ENCODE measurements at regions not wholly inside any gene's neighbourhood (a gene's known extent, or its start where the extent isn't known, plus 50 kb on each side); places are given as distances from the start of the nearest gene placed in this dataset.

GRCh38 chr1:96416701-96417444 lies 304.7 kb upstream of the PTBP2 start (continued):
- TF ChIP-seq FOXJ3 (CRISPR knock-in tag; IDR thresholded peaks at IDR 0.05) (no peak), RCOR1 (IDR thresholded peaks at IDR 0.05; ENCODE audit: low read length) (0 out of 2 replicates have a peak, but pooled peaks have one; percentile 19), CHD2 (IDR thresholded peaks at IDR 0.05; ENCODE audit: low read length, partially characterized antibody) (no peak), CTCF (IDR thresholded peaks at IDR 0.05) (no peak), IRF3 (IDR thresholded peaks at IDR 0.05; ENCODE audit: low read depth, low read length) (no peak), TEAD4 (IDR thresholded peaks at IDR 0.05; ENCODE audit: borderline replicate concordance, insufficient read depth) (no peak; the same call in 1 of the 2 replicates), GATA2 (CRISPR knock-in tag; IDR thresholded peaks at IDR 0.05) (peak; percentile 5; the same call in 1 of the 2 replicates), ZBTB33 (IDR thresholded peaks at IDR 0.05; ENCODE audit: borderline replicate concordance, low read depth) (no peak), USF1 (IDR thresholded peaks at IDR 0.05; ENCODE audit: borderline replicate concordance, low read depth) (no peak), EZH2phosphoT487 (IDR thresholded peaks at IDR 0.05; ENCODE audit: borderline replicate concordance, low read depth) (no peak), EP300 (IDR thresholded peaks at IDR 0.05; ENCODE audit: borderline replicate concordance in 1 of 2, low read depth in 1 of 2, low read length in 1 of 2) (no peak), RXRA (IDR thresholded peaks at IDR 0.05; ENCODE audit: borderline replicate concordance, low read depth) (no peak), GABPA (IDR thresholded peaks at IDR 0.05; ENCODE audit: low read depth) (no peak), PBX3 (IDR thresholded peaks at IDR 0.05) (no peak), MEF2A (IDR thresholded peaks at IDR 0.05; ENCODE audit: borderline replicate concordance, low read depth) (no peak), SIN3A (IDR thresholded peaks at IDR 0.05; ENCODE audit: borderline replicate concordance, low read depth, low read length) (no peak), JUND (IDR thresholded peaks at IDR 0.05) (no peak), POLR2AphosphoS5 (IDR thresholded peaks at IDR 0.05; ENCODE audit: low read depth, low read length) (no peak)

All from SK-N-SH (cell line).